Mesothelial cell of epicardium (in vitro differentiated cells): ENCODE measurements at regions not wholly inside any gene's neighbourhood (a gene's known extent, or its start where the extent isn't known, plus 50 kb on each side); places are given as distances from the start of the nearest gene placed in this dataset.

Experiments
- DNase-seq, 2 experiments: peaks; one replicate each; pipeline ENCODE4 v3.0.0; 2021; ENCODE audit warnings: low spot score in 2 of 2; ENCODE audit not compliant: unreplicated experiment in 2 of 2
- H3K27ac Mint-ChIP-seq: 2 replicates; pipeline ENCODE4 v1.8.0; 2021; ENCODE audit warnings: mixed read lengths
- H3K27me3 Mint-ChIP-seq: 2 replicates; pipeline ENCODE4 v1.8.0; 2021; ENCODE audit warnings: low read depth, mixed read lengths
- H3K36me3 Mint-ChIP-seq: 2 replicates; pipeline ENCODE4 v1.8.0; 2021; ENCODE audit warnings: mixed read lengths
- H3K4me1 Mint-ChIP-seq: 2 replicates; pipeline ENCODE4 v1.8.0; 2021; ENCODE audit warnings: mixed read lengths
- H3K4me3 Mint-ChIP-seq: 2 replicates; pipeline ENCODE4 v1.8.0; 2021; ENCODE audit warnings: mild to moderate bottlenecking, moderate library complexity, mixed read lengths
- H3K9me3 Mint-ChIP-seq: 2 replicates; pipeline ENCODE4 v1.8.0; 2021; ENCODE audit warnings: mixed read lengths
- TF ChIP-seq, protein P1 (sequence below): fragments of 200-600 bp; sonication (generic); IDR thresholded peaks from one replicate; pipeline ENCODE4 v1.5.0; 2021; ENCODE audit warnings: antibody characterized with exemption; ENCODE audit not compliant: unreplicated experiment

DNA sequence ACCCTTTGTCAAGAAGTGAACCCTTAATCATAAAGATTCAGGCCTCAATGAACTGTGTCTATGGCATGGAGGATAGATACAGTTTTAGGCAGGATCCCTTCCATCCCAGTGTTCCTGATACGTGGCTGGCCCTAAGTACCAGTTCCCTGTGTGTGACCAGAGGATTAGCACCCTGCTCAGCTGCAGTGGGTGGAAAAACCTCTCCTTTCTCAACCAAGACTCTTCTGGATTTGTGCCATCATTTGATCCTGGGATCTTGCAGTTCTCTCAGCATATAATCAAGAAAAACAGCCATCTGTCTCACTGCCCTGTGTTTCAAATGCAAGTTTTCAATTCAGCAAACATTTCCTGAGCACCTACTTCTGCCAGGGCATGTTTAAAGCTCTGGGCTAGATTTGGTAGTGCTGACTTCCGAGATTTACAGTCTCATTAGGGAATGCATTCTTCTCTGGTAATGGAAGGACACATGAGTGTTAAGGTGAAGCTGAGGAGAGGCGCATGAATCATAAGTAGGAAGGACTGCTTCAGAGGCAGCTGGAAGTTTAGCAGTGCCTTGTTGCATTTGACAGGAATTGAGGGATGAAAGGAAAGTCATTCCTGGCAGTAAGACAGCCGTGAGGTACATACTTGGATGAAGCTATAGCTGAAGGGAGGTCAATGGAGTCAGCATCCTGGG lies 388.3 kb downstream of the MFSD1 start:
- H3K27ac Mint-ChIP-seq = no peak overlapping the region
- H3K36me3 Mint-ChIP-seq = no peaks in the 10 kb centered on the region
- H3K27me3 Mint-ChIP-seq = peaks cover 63% of the 10 kb centered on the region
- H3K4me3 Mint-ChIP-seq = no peak overlapping the region
- TF ChIP-seq, protein P1, sequence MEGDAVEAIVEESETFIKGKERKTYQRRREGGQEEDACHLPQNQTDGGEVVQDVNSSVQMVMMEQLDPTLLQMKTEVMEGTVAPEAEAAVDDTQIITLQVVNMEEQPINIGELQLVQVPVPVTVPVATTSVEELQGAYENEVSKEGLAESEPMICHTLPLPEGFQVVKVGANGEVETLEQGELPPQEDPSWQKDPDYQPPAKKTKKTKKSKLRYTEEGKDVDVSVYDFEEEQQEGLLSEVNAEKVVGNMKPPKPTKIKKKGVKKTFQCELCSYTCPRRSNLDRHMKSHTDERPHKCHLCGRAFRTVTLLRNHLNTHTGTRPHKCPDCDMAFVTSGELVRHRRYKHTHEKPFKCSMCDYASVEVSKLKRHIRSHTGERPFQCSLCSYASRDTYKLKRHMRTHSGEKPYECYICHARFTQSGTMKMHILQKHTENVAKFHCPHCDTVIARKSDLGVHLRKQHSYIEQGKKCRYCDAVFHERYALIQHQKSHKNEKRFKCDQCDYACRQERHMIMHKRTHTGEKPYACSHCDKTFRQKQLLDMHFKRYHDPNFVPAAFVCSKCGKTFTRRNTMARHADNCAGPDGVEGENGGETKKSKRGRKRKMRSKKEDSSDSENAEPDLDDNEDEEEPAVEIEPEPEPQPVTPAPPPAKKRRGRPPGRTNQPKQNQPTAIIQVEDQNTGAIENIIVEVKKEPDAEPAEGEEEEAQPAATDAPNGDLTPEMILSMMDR = no peak
- H3K9me3 Mint-ChIP-seq = peaks cover 5% of the 10 kb centered on the region
- peaks cover 8% of the 10 kb centered on the region for H3K4me1 Mint-ChIP-seq
- DNase-seq = no peak

DNA sequence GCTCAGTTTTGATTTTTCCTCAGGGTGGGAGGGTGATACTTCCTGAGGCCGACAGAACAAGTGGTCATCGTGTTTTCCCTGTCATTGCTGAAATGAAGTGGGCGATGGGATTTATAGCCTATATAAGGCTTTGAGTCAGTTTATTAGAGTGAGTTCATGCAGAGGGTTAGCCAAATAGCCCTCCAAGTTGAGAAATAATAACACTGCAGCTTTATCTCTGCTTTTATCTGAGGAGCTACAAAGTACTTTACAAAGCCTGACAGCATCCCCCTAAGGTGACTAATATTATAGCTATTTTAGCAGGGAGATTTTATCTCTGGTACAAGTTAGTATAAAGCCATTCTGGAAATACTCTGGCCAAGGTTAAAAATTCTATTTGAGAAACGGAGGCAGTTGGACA lies 389.6 kb downstream of the MFSD1 start:
- Mint-ChIP-seq H3K4me3 (no peak overlapping the region), H3K36me3 (no peaks in the 10 kb centered on the region), H3K27me3 (peaks cover 69% of the 10 kb centered on the region), H3K4me1 (peaks cover 8% of the 10 kb centered on the region), H3K27ac (no peak overlapping the region), H3K9me3 (peaks cover 5% of the 10 kb centered on the region)
- TF ChIP-seq, protein P1 = no peak
- DNase-seq = no peak

DNA sequence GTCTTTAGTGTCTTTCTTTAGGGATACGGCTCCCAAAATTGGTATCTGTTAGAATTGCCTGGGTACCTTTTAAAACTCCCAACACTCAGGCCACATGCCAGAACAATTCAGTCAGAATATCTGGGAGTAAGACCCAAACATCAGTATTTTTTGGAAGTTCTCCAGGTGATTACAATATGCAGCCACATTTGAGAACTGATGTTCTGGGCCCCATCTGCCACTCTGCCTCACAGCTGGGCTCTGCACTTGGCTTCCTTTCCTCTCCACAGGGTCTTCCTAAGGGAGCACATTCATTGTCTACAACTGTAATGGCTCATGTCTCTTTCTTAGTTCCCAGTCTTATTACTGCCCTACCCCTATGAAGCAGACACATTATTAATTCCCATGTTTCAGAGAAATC lies 394.5 kb downstream of the MFSD1 start:
- TF ChIP-seq, protein P1 = no peak

DNA sequence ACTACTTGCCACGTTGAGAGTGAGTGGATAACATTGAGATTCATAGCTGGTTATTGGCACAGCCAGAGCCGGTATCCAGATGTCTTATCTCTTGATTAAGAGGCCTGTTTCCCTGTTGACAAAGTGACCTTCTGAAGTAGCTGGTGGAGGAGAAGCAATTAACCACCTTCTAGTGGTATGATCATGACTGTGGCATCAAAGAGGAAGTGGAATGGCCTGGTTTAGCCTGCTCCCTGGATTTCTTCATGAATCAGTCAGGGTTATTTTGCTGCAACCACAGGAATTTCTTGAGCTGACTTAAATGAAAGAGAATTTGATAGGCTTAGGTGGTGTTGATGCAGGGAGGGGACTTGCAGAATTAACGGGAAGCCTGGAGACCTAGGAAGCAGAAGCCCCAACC lies 398.3 kb downstream of the MFSD1 start:
- Mint-ChIP-seq H3K27me3 (peaks cover 53% of the 10 kb centered on the region), H3K4me1 (no peaks in the 10 kb centered on the region), H3K27ac (no peak overlapping the region), H3K36me3 (no peaks in the 10 kb centered on the region), H3K4me3 (no peak overlapping the region), H3K9me3 (peaks cover 14% of the 10 kb centered on the region)
- TF ChIP-seq, protein P1 = no peak
- DNase-seq = no peak

More for the DNA sequence above, 394.5 kb downstream of the MFSD1 start:
- H3K4me1 Mint-ChIP-seq = peaks cover 3% of the 10 kb centered on the region
- no peak overlapping the region for H3K4me3 Mint-ChIP-seq
- no peaks in the 10 kb centered on the region for H3K36me3 Mint-ChIP-seq
- H3K27me3 Mint-ChIP-seq = peaks cover 67% of the 10 kb centered on the region
- H3K9me3 Mint-ChIP-seq = peaks cover 13% of the 10 kb centered on the region
- H3K27ac Mint-ChIP-seq = no peak overlapping the region
- no peak for DNase-seq

DNA sequence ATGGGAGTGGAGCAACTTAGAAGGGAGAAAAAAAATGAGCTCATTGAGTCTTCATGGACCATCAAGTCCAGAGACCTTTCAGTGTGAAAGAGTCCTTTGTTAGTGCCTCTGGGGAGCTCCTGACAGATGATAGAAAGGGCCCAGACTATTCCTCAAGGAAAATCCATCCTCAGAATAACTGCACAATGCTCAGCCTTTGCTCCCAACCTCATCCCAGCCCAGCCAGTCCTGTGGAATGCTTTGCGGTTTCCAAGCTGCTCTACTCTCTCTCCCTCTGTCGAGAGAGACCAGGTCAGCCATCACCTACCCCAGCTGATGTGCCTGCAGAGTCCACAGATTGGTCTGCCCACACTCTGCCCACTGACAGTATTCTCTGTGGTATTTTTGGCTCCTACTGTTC lies 406.2 kb downstream of the MFSD1 start:
- Mint-ChIP-seq H3K27me3 (peaks cover 31% of the 10 kb centered on the region), H3K4me1 (no peaks in the 10 kb centered on the region), H3K36me3 (no peaks in the 10 kb centered on the region), H3K27ac (no peak overlapping the region), H3K9me3 (peaks cover 6% of the 10 kb centered on the region), H3K4me3 (no peak overlapping the region)
- DNase-seq = no peak
- TF ChIP-seq, protein P1 = no peak
